Erythroblast (primary cell): ENCODE measurements at regions not wholly inside any gene's neighbourhood (a gene's known extent, or its start where the extent isn't known, plus 50 kb on each side); places are given as distances from the start of the nearest gene placed in this dataset.

ENCODE experiments used
- DNase-seq, 2 experiments: peaks; one replicate each; lab custom pipeline; 2025; lab: John Stamatoyannopoulos, UW
- GATA1 ChIP-seq: IDR thresholded peaks from 2 replicates; pipeline ENCODE4 v1.6.1; 2011; ENCODE audit warnings: low read depth, mild to moderate bottlenecking, control low read depth, low read length, moderate library complexity
- POLR2A ChIP-seq: IDR thresholded peaks from 2 replicates; pipeline ENCODE4 v1.6.1; 2011; ENCODE audit warnings: mild to moderate bottlenecking, low read length

DNA sequence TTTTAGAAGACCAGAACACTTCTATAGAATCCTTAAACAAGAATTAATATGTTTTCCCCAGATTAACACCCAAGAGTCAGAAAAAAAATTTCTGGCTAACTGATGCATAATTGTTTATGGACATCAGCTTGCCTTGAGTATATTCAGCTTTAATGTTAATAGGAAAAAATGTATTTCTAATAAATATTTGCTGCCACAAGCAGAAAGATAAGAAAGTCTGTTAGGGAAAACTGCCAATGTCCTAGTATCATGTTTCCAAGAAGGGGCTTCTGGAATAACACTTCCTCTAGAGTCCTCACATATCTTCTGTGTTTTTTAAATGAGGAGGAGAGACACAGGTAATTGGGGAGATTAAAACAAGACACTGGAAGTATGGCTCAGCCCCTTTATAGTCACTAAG, 202.1 kb upstream of the TET2 start:
- TF ChIP-seq GATA1 (no peak), POLR2A (no peak)
- no peak for DNase-seq

DNA sequence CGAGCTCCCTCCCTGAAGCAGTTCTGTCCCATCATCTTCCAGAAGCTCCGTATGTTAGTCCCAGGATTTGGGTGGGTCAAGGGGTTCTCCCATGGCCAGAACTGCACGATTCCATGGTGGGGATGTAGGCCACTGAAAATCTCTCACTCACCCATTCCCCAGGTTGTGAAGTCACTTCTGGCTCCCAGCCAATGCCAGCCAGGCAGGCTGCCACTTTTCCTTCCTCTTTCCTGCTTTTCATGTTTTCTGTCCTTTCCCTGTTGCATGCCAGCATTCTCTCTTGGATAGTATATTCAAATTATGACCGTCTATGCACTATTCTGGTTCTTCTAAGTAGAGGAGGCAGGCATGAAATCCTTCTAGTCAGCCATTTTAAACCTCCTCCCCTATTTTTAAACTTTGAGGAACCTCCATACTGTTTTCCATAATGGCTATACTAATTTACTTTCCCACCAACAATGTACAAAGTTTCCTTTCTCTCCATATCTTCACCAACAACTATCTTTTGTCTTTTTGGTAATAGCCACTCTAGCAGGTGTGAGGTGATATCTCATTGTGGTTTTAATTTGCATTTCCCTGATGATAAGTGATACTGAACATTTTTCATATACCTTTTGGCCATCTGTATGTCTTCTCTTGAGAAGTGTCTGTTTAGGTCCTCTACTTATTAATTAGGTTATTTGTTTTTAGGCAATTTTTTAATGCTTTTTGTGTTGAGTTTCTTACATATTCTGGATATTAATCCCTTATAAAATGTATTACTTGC, 182.1 kb upstream of the TET2 start:
- no peak for TF ChIP-seq GATA1
- TF ChIP-seq POLR2A = no peak
- DNase-seq = no peak

DNA sequence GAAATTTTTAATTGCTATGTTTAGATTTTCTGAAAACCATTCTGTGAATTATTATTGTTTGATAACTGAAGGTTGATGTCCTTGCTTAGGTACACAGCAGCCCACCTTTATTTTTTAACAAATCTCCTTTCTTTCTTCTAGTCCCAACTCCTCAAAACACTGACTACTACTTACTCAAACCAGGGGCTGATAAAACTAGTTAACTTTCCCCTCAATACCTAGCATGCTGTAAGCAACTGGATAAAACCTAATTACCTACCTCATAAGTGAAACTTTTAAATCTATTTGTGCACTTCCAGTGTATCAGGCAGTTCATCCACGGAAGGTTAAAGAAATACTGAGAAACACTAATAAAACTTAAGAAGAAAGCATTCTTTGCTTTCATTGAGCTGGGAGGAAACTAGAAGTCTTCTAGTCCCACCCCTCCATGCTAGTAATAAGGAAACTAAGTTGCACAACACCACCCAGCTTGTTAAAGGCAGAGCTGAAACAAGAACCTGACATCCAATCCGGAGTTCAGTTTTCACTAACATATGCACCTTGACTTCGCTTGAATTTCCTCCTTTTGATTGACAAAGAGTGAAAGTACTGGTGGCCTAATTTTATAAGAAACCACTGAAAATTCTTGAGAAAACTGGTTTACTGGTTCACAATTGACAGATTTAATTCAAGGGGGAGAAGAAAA, 180.2 kb upstream of the TET2 start:
- TF ChIP-seq POLR2A (no peak), GATA1 (no peak)
- no peak for DNase-seq

DNA sequence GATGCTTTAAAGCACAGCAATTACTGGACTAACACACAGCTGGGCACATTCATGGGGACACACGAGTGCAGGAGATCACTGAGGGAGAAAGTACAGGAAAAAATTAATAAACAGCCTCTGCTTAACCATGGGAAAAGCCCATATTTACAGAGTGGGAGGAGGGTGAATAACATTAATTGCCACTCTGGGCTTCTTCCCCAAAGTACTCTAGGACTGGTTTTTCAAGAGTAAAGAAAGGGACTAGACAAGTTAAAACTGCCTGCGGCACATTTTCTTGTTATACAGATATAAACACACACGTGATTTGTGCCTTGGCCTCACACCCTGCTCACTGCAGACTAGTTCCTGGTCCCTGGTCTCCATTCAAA, 179.7 kb upstream of the TET2 start:
- DNase-seq = no peak
- TF ChIP-seq GATA1 (no peak), POLR2A (no peak)

DNA sequence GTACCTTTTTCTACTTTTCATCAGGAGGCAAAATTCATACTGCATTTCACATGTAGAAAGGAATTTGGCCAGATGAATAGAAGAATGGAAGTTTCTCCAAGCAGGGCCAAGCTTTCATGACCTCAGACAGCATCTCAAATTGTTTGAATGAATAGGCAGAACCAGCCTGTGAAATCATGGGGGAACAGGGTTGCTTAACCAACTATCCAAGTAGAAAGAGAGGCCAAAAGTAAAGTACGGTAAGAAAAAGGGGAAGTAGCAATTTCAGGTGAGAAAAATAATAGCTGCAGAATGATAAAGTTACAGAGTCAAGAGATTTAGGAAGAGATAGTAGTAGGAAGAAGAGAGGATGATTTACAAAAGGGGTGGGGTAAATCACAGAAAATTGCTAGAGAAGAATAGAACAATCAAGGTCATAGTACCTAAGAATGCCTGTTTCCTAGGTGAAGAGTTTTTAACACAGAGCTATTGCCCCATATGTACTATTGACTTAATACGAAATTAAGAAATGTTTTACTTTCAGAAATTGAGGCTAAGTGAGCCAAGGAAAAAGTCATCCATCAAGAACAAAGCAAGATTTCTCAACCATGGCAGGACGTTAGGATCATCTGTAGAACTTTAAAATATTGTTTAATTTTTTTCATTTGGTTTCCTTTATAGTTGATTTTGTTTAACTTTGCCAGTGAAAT, 177.1 kb upstream of the TET2 start:
- TF ChIP-seq POLR2A (no peak), GATA1 (no peak)
- no peak for DNase-seq

DNA sequence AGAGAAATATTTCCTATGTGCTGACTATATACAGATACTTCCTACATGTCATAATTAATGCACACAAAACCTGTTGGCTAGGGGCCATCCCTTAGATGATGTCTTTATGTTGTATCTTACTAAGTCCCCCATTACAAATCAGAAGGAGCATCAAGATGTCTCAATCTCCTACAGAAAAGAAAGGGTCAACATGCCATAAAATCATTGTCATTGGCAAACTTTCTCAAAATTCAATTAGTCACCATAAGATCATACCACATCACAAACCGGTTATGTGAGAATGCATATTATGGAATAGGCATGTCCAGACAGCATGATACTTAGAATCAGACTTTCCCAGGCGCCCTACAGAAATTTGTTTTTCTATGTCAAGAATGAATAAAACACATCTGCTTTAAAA, 175.2 kb upstream of the TET2 start:
- DNase-seq = no peak
- no peak for TF ChIP-seq GATA1
- no peak for TF ChIP-seq POLR2A

DNA sequence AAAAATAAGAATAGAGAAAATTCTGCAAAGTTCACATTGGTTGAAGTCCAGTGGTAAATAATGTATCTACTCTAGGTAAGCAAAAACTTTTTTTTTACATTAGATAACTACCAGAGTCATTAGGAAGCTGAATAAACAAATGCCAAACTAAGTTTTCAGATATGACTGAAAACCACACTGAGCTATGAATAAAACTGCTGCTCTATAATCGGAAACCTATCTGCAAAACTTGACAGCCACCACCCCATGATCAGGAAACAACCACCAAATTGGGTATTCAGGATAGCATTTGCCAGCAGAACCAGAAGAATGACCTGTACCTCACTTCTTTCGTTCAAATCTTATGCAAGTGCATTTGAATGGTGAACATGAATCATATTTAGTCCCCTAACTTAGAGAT, 173.0 kb upstream of the TET2 start:
- DNase-seq = no peak
- no peak for TF ChIP-seq POLR2A
- no peak for TF ChIP-seq GATA1

DNA sequence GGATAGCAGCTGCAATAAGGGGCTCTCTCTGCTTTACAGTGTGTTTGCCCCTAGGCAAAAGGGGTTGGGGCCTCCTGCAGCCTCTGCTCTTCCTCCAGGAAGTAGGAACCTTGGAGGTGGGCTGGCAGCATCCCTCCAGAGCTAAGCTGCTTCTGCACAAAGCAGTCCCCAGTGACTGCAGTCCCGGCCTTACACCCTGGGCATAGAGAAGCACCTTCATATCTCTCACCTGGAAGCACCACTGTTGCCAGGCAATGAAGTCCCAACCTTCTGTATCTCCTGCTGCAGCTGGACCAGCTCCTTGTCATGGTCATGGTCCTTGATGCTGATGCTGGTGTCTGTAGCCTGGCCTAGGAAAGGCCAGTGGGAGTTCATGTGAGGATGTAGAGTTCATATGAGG, 171.1 kb upstream of the TET2 start:
- TF ChIP-seq GATA1 (no peak), POLR2A (no peak)
- DNase-seq = no peak

DNA sequence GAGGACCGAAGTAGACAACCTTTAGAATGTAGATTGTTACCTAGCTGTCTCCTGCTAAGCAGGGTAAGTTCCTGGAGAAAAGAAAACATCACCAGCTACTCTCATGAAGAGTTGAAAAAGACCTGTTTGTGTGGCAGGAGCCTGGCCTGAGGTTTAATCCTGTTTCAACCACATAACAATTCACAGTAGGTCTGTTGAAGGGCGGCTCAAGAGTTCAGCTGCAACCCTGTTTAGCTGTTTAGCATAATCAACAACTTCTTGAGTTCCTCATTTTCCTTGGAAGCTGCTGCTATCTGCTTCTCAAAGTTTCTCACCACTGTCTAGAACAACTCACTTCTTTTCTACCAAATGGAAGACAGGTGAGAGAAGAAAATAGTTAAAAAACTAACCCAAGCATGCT, 170.4 kb upstream of the TET2 start:
- no peak for DNase-seq
- TF ChIP-seq GATA1 (no peak), POLR2A (no peak)

DNA sequence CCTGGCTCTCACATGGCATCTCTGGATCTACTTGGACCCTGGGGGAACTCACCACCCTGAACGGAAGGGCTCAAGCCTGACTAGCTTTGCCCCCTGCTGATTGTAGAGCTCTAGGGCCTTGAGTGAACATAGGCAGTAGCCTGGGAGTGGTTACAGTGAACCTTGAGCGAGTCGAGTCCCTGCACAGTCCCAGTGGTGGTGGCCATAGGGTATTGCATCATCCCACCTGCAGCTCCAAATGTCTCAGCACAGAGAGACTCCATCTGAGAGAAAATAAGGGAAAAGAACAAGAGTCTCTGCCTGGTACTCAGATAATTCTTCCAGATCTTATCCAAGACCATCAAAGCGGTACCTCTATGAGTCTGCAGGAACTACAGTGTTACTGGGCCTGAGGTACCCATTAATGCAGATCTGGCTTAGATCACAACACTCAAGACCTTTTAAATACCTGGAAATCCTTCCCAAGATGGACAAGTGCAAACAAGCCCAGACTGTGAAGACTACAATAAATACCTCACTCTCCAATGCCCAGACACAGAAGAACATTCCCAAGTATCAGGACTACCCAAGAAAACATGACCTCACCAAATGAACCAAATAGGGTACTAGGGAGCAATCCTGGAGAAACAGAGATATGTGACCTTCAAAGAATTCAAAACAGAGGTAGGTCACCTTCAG, 167.5 kb upstream of the TET2 start:
- TF ChIP-seq POLR2A (no peak), GATA1 (no peak)
- DNase-seq = no peak

DNA sequence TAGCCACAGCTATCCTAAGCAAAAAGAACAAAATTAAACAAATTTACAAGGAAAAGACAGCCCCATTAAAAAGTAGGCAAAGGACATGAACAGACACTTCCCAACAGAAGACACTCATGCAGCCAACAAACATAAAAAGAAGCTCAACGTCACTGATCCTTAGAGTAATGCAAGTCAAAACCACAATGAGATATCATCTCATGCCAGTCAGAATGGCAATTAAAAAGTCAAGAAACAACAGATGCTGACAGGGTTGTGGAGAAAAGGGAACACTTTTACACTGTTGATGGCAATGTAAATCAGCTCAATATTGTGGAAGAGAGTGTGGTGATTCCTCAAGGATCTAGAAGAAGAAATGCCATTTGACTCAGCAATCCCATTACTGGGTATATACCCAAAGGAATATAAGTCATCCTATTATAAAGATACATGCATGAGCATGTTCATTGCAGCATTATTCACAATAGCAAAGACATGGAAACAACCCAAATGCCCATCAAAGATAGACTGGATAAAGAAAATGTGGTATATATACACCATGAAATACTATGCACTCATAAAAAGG, 163.0 kb upstream of the TET2 start:
- no peak for DNase-seq

DNA sequence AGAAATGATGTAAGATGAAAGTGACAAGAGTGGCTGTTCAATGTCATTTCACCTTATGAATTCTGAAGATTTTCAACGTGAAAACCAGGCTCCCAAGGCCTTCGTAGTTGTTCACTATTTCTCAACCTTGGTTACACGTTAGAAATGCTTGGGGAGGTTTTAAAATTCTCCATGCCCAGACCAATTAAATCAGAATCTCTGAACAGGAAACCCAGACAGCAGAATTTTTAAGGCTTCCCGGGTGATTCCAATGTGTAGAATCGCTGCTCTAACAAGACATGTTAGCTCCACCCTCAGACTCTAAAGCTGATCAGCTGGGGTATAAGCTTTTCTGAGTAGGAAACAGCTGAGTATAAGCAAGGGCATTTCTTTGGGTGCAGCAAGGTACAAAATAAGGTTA, 160.4 kb upstream of the TET2 start:
- no peak for TF ChIP-seq GATA1
- TF ChIP-seq POLR2A = no peak

More for the DNA sequence above, 163.0 kb upstream of the TET2 start:
- TF ChIP-seq POLR2A (no peak), GATA1 (no peak)

DNA sequence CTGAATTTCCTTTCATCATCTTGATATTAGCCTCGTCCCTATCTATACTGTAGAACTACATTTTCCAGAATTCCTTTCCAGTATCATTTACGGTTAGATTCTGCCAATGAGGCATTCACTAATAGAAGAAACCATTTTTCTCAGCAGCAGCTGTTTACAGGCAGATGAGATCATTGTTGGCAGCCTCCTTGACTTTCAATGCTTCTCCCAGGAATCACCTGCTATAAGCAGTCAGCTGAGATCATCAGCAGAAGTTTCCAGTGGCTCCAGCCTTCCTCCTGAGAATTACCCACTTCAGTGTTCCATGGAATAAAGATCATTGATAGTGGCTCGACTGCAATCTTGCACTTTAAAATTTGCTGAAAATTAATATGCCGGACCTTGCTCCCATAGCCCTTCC, 157.3 kb upstream of the TET2 start:
- no peak for DNase-seq
- TF ChIP-seq GATA1 (no peak), POLR2A (no peak)

More for the DNA sequence above, 160.4 kb upstream of the TET2 start:
- DNase-seq = no peak
